SHP77 treated with DMSO at 0.1 percent for 48 hours (cell line): ENCODE measurements at regions not wholly inside any gene's neighbourhood (a gene's known extent, or its start where the extent isn't known, plus 50 kb on each side); places are given as distances from the start of the nearest gene placed in this dataset.
"Not testable (repeated sequence)": the region's sequence is repeated elsewhere in the genome, so short reads cannot be mapped to it uniquely, and the experiment has no call there.

Experiments used
- DNase-seq: peaks from one replicate; lab custom pipeline; 2025; lab: John Stamatoyannopoulos, UW

DNA sequence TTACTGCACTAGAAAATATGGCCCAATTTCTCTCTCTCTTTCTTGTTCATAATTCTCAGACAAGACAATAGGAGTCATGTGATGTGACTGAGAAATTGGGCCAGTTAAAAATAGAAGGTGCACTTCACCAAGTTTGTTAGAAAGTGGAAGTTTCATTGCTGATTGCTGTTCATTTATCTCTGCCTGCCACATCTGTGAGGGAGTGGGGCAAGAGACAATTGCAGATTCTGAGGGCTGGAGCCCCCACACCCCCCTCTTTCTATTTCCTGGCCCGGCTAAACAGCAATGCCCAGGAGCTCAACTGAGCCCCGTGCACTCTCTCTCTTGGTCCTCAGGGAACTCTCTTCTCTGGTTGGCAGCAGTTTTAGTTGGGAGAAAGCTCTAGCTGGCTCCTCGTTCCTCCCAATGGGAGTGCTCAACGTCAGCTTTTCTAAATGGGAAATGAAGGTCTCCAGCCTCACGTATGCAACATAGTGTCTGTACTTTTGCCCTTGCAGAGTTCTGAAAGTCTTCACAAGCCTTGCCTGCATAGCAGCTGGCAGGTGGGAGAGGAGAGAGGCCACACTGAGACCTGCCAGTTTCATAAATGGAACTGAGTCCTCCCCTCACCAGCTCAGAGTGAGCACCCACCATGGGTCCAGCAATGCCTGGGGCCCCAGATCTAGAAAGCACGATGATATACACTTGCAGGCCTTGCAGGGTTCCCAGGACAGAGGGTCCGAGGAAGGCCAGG, 115.7 kb downstream of the MYCN start:
- DNase-seq = no peak

- no peak for DNase-seq
Observed at GRCh38 chr2:16053437-16054257, 113.3 kb downstream of the MYCN start.

DNA sequence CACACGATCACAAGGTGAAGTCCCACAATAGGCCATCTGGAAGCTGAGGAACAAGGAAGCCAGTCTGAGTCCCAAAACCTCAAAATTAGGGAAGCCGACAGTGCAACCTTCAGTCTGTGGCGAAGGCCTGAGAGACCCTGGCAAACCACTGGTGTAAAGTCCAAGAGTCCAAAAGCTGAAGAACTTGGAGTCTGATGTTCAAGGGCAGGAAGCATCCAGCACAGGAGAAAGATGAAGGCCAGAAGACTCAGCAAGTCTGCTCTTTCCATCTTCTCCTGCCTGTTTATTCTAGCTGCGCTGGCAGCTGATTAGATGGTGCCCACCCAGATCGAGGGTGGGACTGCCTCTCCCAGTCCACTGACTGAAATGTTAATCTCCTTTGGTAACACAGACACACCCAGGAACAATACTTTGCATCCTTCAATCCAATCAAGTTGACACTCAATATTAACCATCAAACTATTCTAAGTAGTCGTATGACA, 112.3 kb downstream of the MYCN start:
- not testable (repeated sequence) for DNase-seq

DNA sequence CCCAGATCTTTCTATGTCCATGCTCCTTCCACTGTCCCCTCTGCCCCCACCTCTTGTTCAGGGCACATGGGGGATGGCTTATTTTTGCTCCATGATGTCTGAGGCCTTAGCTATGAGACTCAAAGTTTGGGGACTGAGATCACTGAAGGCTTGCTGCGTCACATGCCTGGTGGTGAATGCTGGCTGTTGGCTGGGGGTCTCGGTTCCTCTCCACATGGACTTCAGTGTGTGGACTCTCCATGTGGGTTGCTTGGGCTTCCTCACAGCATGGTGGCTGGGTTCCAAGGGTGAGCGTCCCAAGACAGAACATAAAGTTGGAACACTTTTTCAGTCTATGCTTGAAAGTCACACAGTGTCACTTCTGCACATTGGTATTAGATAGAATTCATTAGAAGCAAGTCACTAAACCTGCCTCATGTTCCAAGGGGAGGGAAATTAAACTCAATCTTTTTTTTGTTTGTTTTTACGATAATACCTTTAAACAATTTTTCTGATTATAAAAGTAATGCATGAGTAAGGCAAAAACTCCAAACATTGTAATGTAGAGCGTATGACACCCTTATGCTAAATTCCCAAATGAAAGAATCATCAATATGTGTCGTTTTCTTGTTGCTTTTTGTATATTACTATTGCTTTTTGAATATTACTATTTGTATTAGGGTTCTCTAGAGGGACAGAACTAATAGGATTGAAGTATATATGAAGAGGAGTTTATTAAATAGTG, 111.7 kb downstream of the MYCN start:
- no peak for DNase-seq

DNA sequence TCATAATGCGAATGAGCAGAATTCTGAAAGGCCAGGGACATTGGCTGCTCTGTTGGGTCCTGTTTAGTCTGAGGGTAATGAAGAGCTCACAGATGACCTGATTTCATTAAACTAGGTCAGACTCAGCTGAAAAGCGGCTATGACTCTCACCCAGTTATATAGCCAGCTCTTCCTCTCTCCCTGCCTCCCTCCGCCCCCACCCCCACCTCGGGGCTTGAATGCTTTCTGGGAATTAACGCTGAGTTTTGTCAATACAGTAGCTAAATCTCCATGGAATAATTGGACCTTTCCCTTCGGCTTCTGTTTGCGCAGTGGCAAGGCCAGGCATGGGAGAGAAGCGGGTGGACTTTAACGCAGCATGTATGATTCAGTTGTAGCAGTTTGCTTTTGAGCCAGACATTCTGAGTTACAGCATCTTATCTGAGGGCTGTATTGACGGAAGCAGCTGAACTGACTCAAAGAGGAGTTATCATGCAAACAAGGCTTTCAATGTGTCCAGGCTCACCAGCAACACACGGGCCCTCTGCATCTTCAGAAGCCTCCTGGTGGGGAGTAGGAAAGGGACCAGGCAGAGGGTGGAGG, 110.6 kb downstream of the MYCN start:
- DNase-seq = no peak

DNA sequence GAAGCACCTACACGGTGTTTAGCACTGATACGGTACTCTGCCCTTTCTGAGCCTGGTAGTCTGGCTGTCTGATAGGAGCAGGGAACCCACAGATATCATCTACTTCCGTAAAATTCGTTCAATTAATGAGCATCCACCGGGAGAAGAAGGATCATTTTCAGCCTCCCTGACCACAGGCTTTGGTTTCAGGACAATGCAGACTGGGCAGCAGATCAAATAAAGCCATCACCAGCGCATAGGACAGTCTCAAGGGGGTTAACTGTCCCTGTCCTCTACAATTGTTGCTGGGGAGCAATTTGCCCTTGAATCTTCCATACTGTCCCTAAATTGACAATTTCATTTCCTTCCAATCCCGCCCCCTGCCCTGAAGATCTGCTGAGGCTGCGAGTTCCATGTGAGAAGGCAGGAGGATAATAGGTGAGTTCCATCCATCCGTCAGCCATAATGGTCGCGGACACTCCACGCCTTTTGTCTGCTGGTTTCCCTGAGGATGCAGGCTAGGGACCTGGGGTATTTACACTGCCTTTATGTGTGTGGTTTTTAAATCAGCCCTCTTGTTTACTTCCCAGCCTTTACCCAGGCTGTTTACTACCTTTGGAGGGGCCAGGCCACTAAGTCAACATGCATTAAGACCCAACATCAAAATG, 110.0 kb downstream of the MYCN start:
- no peak for DNase-seq

DNA sequence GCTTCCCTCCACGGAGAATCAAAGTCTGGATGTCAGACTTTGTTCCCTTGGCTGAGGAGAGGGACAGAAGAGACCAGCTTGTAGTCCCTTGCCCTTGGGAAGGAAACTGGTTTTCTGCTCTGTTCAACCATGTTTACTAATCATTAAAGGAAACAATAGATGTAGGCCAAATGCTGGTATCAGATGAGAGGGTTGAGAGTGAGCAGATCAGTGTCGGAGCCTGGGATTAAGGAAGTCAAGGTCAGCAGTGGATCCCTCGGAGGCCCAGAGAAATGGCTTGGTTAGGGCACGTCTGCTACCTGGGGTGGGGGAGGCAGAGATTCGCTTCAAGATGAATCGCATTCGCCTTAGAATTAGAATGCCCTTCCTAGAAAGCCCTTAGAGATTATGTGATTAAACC, 109.1 kb downstream of the MYCN start:
- no peak for DNase-seq

DNA sequence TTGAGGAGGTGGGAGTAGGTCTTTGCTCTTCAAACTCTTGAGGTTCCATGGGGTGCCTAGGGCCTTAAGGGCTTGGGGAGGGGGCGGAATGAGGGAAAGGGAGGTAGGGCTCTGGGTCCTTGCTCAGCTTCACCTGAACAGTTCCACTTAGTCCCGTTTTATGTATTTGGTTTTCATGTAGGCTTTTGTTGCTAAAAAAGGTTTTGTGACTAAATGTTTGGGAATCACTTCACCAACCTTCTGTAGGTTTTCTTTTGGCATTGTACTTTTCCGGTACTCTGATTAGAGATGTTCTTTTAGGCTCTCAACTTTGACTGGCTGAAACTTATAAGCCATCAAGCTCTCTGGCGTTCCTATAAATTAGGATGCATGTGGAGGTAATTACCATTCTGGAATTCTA, 108.1 kb downstream of the MYCN start:
- DNase-seq = no peak

DNA sequence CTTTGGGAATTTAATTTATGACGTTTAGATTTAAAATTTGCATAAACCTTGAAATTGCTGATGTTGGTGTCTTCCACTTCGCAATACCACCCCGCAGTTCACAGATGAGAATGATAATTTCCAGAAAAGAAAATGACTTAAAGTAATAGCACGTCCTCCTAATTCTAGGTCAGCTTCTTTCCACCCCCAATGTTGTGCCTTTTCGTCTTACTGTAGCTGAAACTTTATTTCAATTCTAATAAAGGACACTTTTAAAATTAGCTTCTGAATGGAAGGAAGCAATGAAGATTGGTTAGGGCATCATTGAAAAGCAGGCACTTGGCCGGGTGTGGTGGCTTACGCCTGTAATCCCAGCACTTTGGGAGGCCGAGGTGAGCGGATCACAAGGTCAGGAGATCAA, 107.4 kb downstream of the MYCN start:
- no peak for DNase-seq

DNA sequence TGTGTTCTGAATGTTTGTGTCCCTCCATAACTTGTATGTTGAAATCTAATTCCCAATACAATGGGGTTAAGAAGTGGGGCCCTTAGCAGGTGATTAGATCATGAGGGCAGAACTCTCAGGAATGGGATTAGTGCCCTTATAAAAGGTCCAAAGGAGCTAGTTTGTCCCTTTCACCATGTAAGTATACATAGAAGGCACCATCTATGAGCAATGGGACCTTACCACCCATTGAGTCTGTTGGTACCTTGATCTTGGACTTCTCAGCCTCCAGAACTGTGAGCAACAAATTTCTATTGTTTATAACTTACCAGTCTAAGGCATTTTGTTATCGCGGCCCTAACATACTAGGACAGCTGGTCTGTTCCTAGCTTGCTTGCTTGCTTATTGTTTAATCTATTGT, 106.3 kb downstream of the MYCN start:
- DNase-seq = no peak

DNA sequence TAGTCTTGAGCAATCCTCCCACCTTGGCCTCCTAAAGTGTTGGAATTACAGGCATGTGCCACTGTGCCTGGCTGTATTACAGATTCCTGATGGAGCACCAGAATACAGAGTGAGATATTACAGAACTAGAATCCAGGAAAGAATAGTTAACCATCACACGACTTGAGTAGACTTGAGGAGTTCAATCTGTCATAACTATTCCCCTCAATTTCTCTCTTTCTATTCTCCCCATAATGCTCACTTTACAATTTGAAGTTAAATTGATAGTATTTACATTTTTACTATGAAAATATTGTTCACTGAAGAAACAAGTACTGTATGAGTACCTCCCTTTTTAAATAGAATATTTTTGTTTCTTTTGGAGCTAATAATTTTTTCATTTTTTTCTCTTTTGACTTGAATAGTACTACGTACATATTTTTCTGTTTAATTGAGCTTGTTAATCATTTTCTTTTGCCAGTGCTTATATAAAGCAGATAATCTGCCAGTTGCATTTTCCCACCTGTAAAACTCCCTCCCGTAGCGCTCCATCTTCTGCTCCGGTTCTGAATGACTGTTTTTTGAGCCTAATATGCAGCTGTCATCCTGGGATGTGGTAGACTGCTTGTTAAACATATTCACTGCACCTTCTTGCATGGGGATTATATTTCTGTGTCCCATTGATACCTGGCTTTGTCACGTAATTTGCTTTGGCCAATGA, 105.5 kb downstream of the MYCN start:
- no peak for DNase-seq

DNA sequence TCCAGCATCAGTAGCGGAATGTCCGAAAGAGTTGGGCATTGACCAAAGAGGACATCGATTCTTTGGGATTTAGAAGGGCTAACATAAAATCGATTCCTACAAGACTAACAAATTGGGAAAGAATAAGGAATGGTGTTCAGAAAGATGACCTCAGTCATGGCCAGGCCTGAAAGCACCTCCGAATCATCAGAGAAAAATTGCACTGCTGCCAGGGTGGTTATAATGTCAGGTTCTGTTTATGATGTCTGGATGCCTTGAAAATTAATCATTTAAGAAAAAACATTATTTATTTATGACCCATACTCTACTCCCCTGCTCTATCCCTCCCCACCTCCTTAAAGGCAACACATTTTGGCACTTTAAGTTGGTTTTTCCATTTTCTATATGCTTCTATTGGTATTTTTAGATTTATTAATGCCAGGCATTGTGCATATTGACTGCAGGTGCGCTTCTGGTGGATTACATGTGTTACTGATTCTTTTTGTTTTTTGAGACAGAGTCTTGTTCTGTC, 104.7 kb downstream of the MYCN start:
- DNase-seq = no peak

GRCh38 chr2:16043627-16044026, 103.3 kb downstream of the MYCN start:
- DNase-seq = no peak

DNA sequence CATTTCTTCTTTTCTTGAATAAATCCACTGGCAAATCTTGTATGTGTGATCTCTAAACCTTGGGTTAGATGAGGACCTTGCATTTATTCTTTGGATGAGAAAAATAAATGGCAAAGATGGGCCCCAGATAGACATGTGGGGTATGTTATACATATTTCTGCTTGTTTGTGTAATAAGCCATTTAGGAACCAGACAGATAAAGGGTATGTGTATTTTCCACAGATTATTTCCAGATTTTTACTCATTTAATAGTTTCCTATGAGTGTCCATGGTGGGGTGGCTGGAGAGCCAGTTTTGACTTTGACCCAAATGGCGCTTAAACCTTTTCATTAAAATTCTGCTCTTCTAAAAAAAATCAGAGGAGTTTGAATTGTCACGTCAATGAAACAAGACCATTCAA, 102.8 kb downstream of the MYCN start:
- no peak for DNase-seq

DNA sequence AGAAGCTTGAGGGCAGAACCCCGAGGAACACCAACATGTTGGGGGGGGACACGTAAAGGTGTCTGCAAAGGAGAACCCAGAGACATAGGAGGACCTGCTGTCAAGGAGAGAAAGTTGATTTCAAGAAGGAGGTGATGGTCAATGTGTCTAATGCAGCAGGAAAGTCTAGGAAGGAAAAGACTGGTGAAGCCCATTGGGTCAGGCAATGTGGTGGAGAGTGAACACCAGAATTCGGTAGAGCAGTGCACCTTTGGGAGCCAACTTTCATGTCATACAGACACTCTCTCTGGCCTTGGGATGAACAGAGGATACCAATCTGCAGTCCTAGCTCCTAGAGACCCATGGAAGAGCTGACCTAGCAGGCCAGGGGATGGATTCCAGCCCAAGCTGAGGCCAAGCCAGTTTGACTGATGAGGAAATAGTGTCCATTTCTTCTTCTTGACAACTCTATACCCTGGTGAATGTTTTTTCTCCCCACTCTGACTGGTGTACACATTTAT, 101.9 kb downstream of the MYCN start:
- no peak for DNase-seq

- no peak for DNase-seq
Observed at GRCh38 chr2:16040271-16041010, 100.1 kb downstream of the MYCN start.

DNA sequence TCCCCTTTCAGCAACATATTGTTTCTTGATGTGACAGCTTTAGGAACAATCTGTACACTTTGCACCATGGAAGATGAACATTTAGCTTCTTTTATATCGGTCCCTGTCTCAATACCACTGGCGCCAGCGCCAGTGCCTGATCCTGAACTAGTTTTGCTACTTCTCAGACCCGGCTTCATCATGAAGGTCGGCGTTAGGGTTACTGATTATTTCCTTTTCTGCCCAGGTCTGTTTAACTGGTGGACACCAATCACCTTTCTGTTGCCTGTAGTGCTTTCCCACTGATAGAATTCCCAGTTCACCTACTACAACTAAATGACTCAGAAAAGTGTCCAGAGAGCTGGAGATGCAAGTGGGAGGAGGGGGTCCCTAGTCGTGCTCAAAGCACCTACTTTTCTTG, 99.5 kb downstream of the MYCN start:
- DNase-seq = no peak

DNA sequence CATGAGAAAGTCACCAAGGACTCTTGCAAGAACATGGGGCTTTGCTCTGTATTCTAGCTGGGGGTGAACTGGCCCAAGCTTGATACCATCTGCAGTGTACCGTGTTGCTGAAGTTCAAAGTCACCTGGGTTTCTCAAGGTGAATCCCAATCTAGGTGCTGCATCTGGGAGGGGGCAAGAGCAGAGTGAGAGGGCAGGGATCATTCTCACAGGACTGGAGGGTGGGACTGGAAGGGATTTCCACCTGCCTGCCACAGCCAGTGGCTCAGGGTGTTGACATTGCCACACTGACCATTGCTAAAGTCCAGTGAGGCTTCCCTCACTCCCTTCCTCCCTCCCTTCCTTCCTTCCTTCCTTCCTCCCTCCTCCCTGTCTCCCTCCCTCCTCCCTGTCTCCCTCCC, 98.7 kb downstream of the MYCN start:
- DNase-seq = no peak

DNA sequence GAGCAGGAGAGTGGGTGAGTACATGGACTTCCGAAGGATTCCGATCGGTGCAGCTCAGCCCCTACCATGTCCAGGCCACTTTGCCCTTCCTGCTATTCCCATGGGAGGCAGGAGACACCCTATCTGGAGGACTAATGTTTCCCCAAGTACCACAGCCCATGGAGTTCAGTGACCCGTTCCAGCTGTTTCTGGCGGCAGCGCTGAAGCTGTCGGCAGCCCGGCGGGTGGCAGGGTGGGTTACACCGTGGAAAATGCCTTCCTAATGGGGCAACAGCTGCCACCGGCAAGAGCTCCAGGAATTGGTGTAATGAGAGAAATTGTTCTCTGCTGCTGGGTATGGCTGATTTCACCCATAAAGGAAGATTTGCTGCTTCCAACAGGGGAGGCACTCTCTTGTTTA, 98.3 kb downstream of the MYCN start:
- no peak for DNase-seq

DNA sequence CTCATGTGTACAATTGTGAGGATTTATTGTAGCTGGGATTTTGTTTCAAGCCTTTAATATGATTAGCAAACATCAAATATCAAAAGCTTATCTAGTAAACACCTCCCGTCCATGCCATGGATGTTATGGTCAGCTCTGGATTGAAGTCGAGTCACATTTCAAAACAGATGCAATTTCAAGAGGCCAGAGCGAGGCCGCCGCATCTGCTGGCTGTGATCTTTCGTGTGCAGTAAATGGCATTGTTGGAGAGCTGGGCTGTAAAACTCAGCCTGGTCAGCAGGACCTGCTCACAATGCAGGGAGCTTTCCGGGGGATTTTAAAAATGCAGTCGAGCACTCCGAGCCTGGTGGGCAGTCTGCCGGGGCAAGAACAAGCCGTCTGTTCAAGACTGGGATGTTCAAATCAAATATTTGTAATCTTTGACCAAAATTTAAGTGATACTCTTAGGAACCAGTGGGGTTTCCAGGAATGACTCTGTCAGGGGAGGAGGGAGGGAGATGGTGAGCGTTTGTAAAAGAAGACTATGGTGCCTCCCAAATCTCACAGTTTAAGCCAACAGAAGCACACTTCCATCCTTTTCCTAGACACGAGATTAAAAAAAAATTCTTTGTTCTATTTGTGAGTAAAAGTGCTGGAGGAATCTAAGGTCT, 97.6 kb downstream of the MYCN start:
- no peak for DNase-seq
